GM18519 (cell line): ENCODE measurements at regions not wholly inside any gene's neighbourhood (a gene's known extent, or its start where the extent isn't known, plus 50 kb on each side); places are given as distances from the start of the nearest gene placed in this dataset.

Experiments used
- ATAC-seq: cut with Tn5 transposase; IDR thresholded peaks from one replicate; pipeline ENCODE4 v1.9.1; 2021; ENCODE audit warnings: mild to moderate bottlenecking, moderate library complexity; ENCODE audit not compliant: unreplicated experiment, low FRiP score

GRCh38 chr12:97260786-97261185 is 201.8 kb upstream of the RMST start:
- no peak for ATAC-seq

- ATAC-seq: no peak
These were observed 195.4 kb upstream of the RMST start for GRCh38 chr12:97267166-97267565.

- ATAC-seq: no peak
These were observed 194.9 kb upstream of the RMST start for GRCh38 chr12:97267594-97268202.

GRCh38 chr12:97272471-97272870 is 190.1 kb upstream of the RMST start:
- no peak for ATAC-seq

- ATAC-seq: no peak
These were observed 188.2 kb upstream of the RMST start for GRCh38 chr12:97274386-97274785.

- ATAC-seq: no peak
These were observed 187.3 kb upstream of the RMST start for GRCh38 chr12:97275256-97275655.

- ATAC-seq: no peak
These were observed 186.6 kb upstream of the RMST start for GRCh38 chr12:97275728-97276590.

- ATAC-seq: no peak
These were observed 185.8 kb upstream of the RMST start for GRCh38 chr12:97276661-97277429.

- no peak for ATAC-seq
These were observed 179.3 kb upstream of the RMST start for GRCh38 chr12:97283297-97283696.

GRCh38 chr12:97288531-97288930 is 174.1 kb upstream of the RMST start:
- no peak for ATAC-seq

- ATAC-seq: no peak
These were observed 170.0 kb upstream of the RMST start for GRCh38 chr12:97292588-97292987.

- no peak for ATAC-seq
These were observed 169.1 kb upstream of the RMST start for GRCh38 chr12:97293541-97293940.

GRCh38 chr12:97299847-97300246 is 162.8 kb upstream of the RMST start:
- no peak for ATAC-seq

- no peak for ATAC-seq
These were observed 162.2 kb upstream of the RMST start for GRCh38 chr12:97300431-97300830.

GRCh38 chr12:97300891-97301290 is 161.7 kb upstream of the RMST start:
- ATAC-seq: no peak

- no peak for ATAC-seq
These were observed 161.0 kb upstream of the RMST start for GRCh38 chr12:97301576-97301975.

- no peak for ATAC-seq
These were observed 157.0 kb upstream of the RMST start for GRCh38 chr12:97305651-97306050.

GRCh38 chr12:97306147-97306546 is 156.5 kb upstream of the RMST start:
- peak; percentile 97 for ATAC-seq

- ATAC-seq: no peak
These were observed 153.9 kb upstream of the RMST start for GRCh38 chr12:97308576-97309198.

GRCh38 chr12:97309921-97310320 is 152.7 kb upstream of the RMST start:
- no peak for ATAC-seq

- no peak for ATAC-seq
These were observed 150.0 kb upstream of the RMST start for GRCh38 chr12:97312570-97313135.
